H54 (cell line): ENCODE measurements at regions not wholly inside any gene's neighbourhood (a gene's known extent, or its start where the extent isn't known, plus 50 kb on each side); places are given as distances from the start of the nearest gene placed in this dataset.

Experiments used
- DNase-seq: peaks from one replicate; pipeline ENCODE4 v3.0.0; 2011; ENCODE audit warnings: low spot score, mixed read lengths; ENCODE audit not compliant: insufficient read length
- FAIRE-seq: peaks from 3 replicates; lab custom pipeline; 2011; peaks lifted over from hg19 to GRCh38; lab: Jason Lieb, UNC
- POLR2A ChIP-seq: IDR thresholded peaks from 2 replicates; pipeline ENCODE4 v1.6.1; 2011; ENCODE audit warnings: low read depth, mild to moderate bottlenecking, low read length

DNA sequence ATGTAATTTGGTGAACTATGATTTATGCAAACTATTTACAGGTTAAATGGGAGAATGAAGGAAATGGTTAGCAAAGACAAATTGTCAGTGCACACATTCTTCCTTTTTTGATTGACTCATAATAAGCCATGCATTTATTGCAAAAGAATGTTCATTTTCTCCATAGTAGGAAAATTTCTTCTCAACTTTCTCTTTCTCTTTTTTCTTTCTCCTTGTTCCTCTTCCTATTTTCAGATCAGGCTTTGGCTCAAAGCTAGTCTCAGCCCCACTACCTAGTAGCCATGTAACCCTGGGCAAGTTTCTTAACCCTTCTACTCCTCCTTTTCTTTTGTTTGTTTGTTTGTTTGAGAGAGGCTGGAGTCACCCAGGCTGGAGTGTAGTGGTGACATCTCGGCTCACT is 156.6 kb downstream of the PIK3R1 start:
- DNase-seq: no peak
- FAIRE-seq: no peak
- no peak for TF ChIP-seq POLR2A

DNA sequence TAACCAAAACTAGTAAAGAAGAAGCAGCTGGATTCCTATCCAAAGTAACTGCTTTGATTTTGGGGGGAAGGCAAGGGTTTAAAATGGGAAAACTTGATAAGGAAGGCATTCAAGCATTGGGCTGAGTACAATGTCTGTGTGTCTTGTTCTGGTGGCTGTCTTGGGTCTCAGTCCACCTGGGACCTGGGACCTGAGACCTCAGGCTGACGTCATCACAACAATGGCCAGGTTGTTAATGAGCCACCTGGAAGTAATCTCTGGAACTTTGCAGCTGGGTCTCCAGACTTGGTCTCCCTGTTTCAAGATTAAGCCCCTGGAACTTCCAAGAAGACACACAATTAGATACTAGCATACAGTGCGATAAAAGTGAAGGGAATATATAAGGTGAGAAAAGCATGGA is 157.5 kb downstream of the PIK3R1 start:
- TF ChIP-seq POLR2A: no peak
- DNase-seq (no peak), FAIRE-seq (no peak)

GRCh38 chr5:68374796-68375518 is 159.4 kb downstream of the PIK3R1 start:
- no peak for TF ChIP-seq POLR2A
- DNase-seq (no peak), FAIRE-seq (no peak)

GRCh38 chr5:68375540-68375939 is 160.0 kb downstream of the PIK3R1 start:
- no peak for DNase-seq
- TF ChIP-seq POLR2A: no peak
- FAIRE-seq: no peak

DNA sequence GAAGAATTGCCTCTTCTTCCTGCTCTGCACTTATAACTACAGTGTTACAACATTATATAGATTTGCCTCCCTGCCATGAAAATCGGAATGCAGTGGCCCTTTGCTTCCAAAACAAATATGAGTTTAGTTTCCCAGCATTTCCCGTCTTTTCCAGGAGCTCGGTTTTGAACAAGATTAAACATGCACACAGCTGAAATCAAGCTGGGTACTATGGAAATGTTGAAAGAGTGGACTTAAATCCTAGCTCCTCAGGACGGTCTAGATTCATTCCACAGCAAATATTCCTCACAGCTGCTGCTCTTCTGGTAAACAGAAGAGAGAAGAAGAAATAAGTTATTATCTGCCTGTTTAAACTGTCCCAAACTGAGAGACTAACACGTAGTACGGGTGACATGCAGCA is 161.4 kb downstream of the PIK3R1 start:
- no peak for FAIRE-seq
- TF ChIP-seq POLR2A: no peak
- no peak for DNase-seq

- DNase-seq: no peak
- no peak for FAIRE-seq
Measured at GRCh38 chr5:68377733-68378132, 162.2 kb downstream of the PIK3R1 start.

GRCh38 chr5:68378204-68378820 is 162.8 kb downstream of the PIK3R1 start:
- no peak for DNase-seq
- no peak for FAIRE-seq
- no peak for TF ChIP-seq POLR2A

More at GRCh38 chr5:68377733-68378132, 162.2 kb downstream of the PIK3R1 start:
- no peak for TF ChIP-seq POLR2A

DNA sequence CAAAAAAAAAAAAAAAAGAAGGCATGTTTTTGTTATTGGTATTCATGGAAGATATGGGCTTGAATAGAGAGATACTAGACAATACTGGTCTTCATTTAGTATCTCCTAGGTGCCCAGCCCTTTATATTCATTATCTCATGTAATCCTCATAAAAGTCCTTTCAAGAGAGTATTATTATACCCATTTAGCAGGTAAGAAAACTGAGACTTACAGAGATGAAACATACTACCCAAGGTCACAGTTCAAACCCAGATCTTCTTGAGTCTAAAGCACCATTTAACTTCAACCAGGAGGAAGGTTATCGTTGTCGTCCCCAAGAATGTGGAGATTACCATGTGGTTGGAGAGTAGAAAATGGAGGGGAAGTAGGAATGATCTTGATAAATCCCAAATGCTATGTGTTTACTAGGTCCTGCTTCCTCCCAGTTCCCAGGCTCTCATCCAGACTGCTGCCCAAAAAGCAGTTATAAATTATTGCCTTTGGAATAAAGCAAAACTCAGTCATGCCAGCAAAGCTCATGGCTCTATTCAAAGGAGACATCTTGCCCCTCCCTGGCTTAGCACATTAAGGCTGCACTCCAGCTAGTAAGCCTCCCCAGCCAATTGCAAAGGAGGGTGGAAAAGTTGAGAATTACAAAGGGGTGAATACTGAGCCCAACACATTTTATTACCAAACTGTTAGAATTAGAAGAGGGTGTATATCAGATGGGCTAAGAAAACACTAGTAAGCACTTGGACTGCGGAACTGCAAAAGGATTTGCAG is 163.9 kb downstream of the PIK3R1 start:
- no peak for DNase-seq
- TF ChIP-seq POLR2A: no peak
- no peak for FAIRE-seq

DNA sequence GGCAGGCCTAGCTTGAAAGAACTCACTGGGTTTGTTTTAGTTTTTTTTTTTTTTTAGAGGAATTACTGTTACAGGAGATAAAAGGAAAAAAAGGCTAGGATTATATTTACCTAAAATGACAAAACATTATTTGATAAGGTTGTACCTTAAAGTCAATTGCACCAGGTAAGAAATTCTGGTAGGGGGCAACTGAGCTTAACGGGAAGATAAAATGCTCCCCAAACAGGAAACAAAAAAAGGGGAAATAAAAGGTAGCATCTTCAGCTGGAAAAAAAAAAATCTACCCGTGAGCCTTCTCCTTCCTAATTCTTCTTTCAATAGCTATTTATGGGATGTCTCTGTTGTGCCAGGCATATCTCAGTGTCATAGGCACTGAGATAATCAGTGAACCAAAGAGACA is 164.5 kb downstream of the PIK3R1 start:
- FAIRE-seq (no peak), DNase-seq (no peak)
- no peak for TF ChIP-seq POLR2A

DNA sequence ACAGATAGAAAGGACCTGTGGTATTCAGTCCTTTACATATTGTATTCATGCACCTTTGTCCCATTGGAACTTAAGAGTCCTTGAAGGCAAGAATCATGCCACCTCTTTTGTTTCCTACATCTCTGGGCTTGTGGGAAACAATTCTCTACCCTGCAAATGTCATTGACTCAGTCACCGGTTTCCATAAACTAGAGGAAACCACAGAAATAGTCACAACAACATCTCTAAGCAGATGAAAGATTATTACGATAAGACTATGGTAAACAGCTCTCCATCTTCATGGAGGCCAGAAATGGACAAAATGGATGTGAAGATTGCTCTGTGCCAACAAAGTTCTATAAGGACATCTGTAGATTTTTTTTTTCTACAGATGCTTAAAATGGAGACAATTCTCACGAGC is 165.5 kb downstream of the PIK3R1 start:
- FAIRE-seq (no peak), DNase-seq (no peak)
- TF ChIP-seq POLR2A: no peak

- DNase-seq: no peak
- no peak for FAIRE-seq
- TF ChIP-seq POLR2A: no peak
Measured at GRCh38 chr5:68381909-68382308, 166.4 kb downstream of the PIK3R1 start.

- DNase-seq: no peak
- FAIRE-seq: no peak
- no peak for TF ChIP-seq POLR2A
Measured at GRCh38 chr5:68382640-68383039, 167.1 kb downstream of the PIK3R1 start.

DNA sequence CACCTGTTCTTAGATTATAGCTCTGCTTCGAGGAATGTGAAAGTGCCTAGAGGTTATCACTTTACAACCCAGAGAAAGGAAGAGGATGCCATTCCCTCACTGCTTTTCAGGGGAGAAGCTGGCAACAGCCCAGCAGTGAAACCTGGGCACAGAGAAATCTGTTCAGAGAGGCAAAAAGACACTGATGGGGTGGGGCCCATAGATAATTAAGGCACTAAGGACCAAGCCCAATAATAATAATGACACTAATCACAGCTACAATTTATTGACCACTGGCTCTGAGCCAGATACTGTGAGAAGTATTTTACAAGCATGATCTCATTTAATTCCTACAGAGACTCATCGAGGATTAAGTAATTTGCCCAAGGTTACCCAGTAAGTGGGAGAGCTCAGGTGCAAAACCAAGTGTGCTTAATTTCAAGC is 168.3 kb downstream of the PIK3R1 start:
- DNase-seq: no peak
- FAIRE-seq: no peak
- TF ChIP-seq POLR2A: no peak

DNA sequence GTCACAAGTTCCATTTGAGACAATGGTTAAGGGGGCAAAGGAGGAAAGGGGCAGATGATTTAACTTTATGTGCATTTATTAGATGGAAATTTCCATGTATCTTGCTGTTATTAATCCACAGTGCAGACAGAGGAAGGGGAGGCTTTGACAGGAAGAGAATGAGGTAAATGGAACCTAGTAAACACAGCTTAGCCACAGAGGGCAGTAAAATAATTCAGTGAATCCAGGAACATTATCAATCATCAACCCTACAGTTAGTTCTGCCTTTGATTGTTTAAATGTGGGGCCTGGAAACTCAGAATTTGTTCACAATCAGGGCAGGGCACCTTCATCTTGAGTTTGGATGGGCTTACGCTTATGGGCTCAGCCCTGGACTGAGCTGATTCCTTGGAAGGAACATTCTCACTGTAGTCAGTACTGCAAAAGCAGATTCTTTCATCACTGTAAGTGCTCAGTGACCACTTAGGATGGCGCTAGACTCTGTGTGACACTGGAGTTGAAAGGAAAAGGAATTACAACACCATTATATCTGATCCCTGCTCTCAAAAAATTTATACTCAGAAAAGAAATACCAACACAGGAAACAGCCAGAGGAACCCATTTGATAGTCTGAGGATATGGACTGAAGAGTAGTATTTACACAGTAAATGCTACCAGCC is 169.5 kb downstream of the PIK3R1 start:
- FAIRE-seq (no peak), DNase-seq (no peak)
- TF ChIP-seq POLR2A: no peak
